HepG2 (cell line): ENCODE measurements at regions not wholly inside any gene's neighbourhood (a gene's known extent, or its start where the extent isn't known, plus 50 kb on each side); places are given as distances from the start of the nearest gene placed in this dataset.

Source experiments
- ATAC-seq: fragments of 200-7000 bp; cut with Tn5 transposase; 3 replicates; pipeline ENCODE4 v1.9.1; 2020; ENCODE audit warnings: mild to moderate bottlenecking, moderate library complexity
- BruUV-seq: library from RNA; stranded (reverse); fragments of 400-500 nt; replicated peaks from 2 replicates; lab custom pipeline; 2021; lab: Mats Ljungman, UMichigan
- CTCF ChIA-PET: fragments of 300-600 bp; formaldehyde crosslinking; extraction: SDS; loops from one replicate; lab custom pipeline; 2021; ENCODE audit warnings: low total read pairs, inconsistent platforms, low intra/inter-chr PET ratio; lab: Yijun Ruan, JAX
- POLR2A ChIA-PET: fragments of 350-600 bp; sonication (Branson Sonifier 250); formaldehyde crosslinking; loops from one replicate; lab custom pipeline; 2020; ENCODE audit warnings: antibody characterized with exemption, inconsistent platforms; lab: Yijun Ruan, JAX
- DNase-seq: peaks from one replicate; pipeline ENCODE4 v3.0.0-alpha.2; 2015; ENCODE audit warnings: low spot score
- FAIRE-seq: peaks from 3 replicates; lab custom pipeline; 2011; peaks lifted over from hg19 to GRCh38; lab: Jason Lieb, UNC
- H2AFZ ChIP-seq: one replicate; pipeline ENCODE4 v1.6.1; 2011; ENCODE audit warnings: low read length, inconsistent platforms
- H3K27ac ChIP-seq: fragments of 300-600 bp; 3 replicates; pipeline ENCODE4 v1.8.0; 2011; ENCODE audit warnings: mixed run types, mild to moderate bottlenecking, mixed read lengths, low read length, inconsistent platforms; ENCODE audit not compliant: insufficient read depth; ENCODE audit errors: extremely low read length
- H3K27me3 ChIP-seq, 2 experiments: fragments of 200-600 bp in 1 of 2; 2 replicates in 1 of 2; 3 replicates in 1 of 2; pipeline versions ENCODE4 v1.6.0 to v1.8.0; 2011; ENCODE audit warnings: low read length in 2 of 2, mild to moderate bottlenecking in 2 of 2, moderate library complexity in 2 of 2, inconsistent platforms in 1 of 2; ENCODE audit not compliant: insufficient read depth in 2 of 2, control insufficient read depth in 1 of 2
- H3K36me3 ChIP-seq, 2 experiments: fragments of 200-600 bp in 1 of 2; replicated peaks in 1 of 2; 2 replicates in 1 of 2; 3 replicates in 1 of 2; pipeline versions ENCODE4 v1.5.1 to v1.8.0; 2011; ENCODE audit warnings: low read length in 2 of 2, inconsistent platforms in 1 of 2; ENCODE audit not compliant: insufficient read depth in 2 of 2, control insufficient read depth in 1 of 2
- H3K4me1 ChIP-seq: 2 replicates; pipeline ENCODE4 v1.5.1; 2012; ENCODE audit warnings: low read length, inconsistent platforms; ENCODE audit not compliant: insufficient read depth
- H3K4me2 ChIP-seq: 2 replicates; pipeline ENCODE4 v1.6.0; 2011; ENCODE audit warnings: low read depth, low read length, inconsistent platforms
- H3K4me3 ChIP-seq, 3 experiments: fragments of 200-600 bp in 1 of 3; sonication (generic), shearing (Covaris generic) in 1 of 3; replicated peaks in 1 of 3; 2 replicates each; pipeline ENCODE4 v1.5.1; 2011 to 2016; ENCODE audit warnings: low read length in 3 of 3, inconsistent platforms in 2 of 3, low read depth in 2 of 3, mild to moderate bottlenecking in 2 of 3, control low read depth in 1 of 3, mixed read lengths in 1 of 3; ENCODE audit not compliant: insufficient read depth in 1 of 3
- H3K79me2 ChIP-seq: one replicate; pipeline ENCODE4 v1.6.1; 2011; ENCODE audit warnings: low read length, inconsistent platforms; ENCODE audit not compliant: insufficient read depth
- H3K9ac ChIP-seq: 2 replicates; pipeline ENCODE4 v1.6.0; 2011; ENCODE audit warnings: mild to moderate bottlenecking, low read depth, low read length, inconsistent platforms; ENCODE audit not compliant: insufficient read depth
- H3K9me3 ChIP-seq: 2 replicates; pipeline ENCODE4 v1.5.1; 2012; ENCODE audit warnings: mild to moderate bottlenecking, low read length
- H4K20me1 ChIP-seq: 2 replicates; pipeline ENCODE4 v1.6.0; 2011; ENCODE audit warnings: inconsistent platforms, mild to moderate bottlenecking, low read length, moderate library complexity; ENCODE audit not compliant: insufficient read depth
- CEBPZ ChIP-seq: IDR thresholded peaks from 2 replicates; pipeline ENCODE4 v1.6.1; 2012; ENCODE audit warnings: low read length, improper control_type of control experiment
- CREM ChIP-seq, 2 experiments: sonication (generic) in 1 of 2; formaldehyde crosslinking in 1 of 2; IDR thresholded peaks; 2 replicates each; pipeline versions ENCODE4 v1.4.0 to v1.6.1; 2016 to 2020; ENCODE audit warnings: antibody characterized with exemption in 1 of 2, mild to moderate bottlenecking in 1 of 2, missing genetic modification reagents in 1 of 2
- FOXK2 ChIP-seq: fragments of 450-650 bp; IDR thresholded peaks from 2 replicates; pipeline ENCODE4 v1.6.1; 2016
- KAT8 ChIP-seq: IDR thresholded peaks from 2 replicates; pipeline ENCODE4 v1.6.1; 2016; ENCODE audit warnings: missing genetic modification reagents, missing compliant biosample characterization
- POLR2AphosphoS2 ChIP-seq: IDR thresholded peaks from 2 replicates; pipeline ENCODE4 v1.6.1; 2011; ENCODE audit warnings: low read depth, low read length, improper control_type of control experiment
- SIN3A ChIP-seq: IDR thresholded peaks from 2 replicates; pipeline ENCODE4 v1.6.1; 2011; ENCODE audit warnings: low read depth, mild to moderate bottlenecking, control low read depth, low read length, borderline replicate concordance
- SIX1 ChIP-seq: sonication (generic); formaldehyde crosslinking; IDR thresholded peaks from 2 replicates; pipeline ENCODE4 v1.4.0; 2020; ENCODE audit warnings: missing genetic modification reagents, borderline replicate concordance
- TBP ChIP-seq: sonication (generic); formaldehyde crosslinking; IDR thresholded peaks from 2 replicates; pipeline ENCODE4 v1.5.0; 2020; ENCODE audit warnings: missing genetic modification reagents
- TCF12 ChIP-seq, 2 experiments: fragments of 450-650 bp in 1 of 2; sonication (generic) in 1 of 2; formaldehyde crosslinking in 1 of 2; IDR thresholded peaks; 2 replicates each; pipeline versions ENCODE4 v1.6.1 to v1.8.0; 2017 to 2022; ENCODE audit warnings: antibody characterized with exemption in 1 of 2, mild to moderate bottlenecking in 1 of 2, missing genetic modification reagents in 1 of 2, moderate library complexity in 1 of 2
- ZBTB3 ChIP-seq: sonication (generic); formaldehyde crosslinking; IDR thresholded peaks from 2 replicates; pipeline ENCODE4 v1.4.0; 2020; ENCODE audit warnings: low read depth, mild to moderate bottlenecking, moderate library complexity, missing genetic modification reagents, borderline replicate concordance
- ZNF205 ChIP-seq: IDR thresholded peaks from 2 replicates; pipeline ENCODE4 v1.6.1; 2018; ENCODE audit warnings: missing biosample characterization, missing genetic modification reagents
- ZNF296 ChIP-seq: sonication (generic); formaldehyde crosslinking; conservative IDR thresholded peaks from 2 replicates; pipeline ENCODE4 v1.5.0; 2020; ENCODE audit warnings: mild to moderate bottlenecking, missing genetic modification reagents
- ZNF367 ChIP-seq: sonication (generic); formaldehyde crosslinking; IDR thresholded peaks from 2 replicates; pipeline ENCODE4 v1.4.0; 2020; ENCODE audit warnings: missing genetic modification reagents, borderline replicate concordance
- ZNF644 ChIP-seq: IDR thresholded peaks from 2 replicates; pipeline ENCODE4 v1.6.1; 2016; ENCODE audit warnings: low read depth
- ZNF761 ChIP-seq: sonication (generic); formaldehyde crosslinking; conservative IDR thresholded peaks from 2 replicates; pipeline ENCODE4 v1.4.0; 2020; ENCODE audit warnings: mild to moderate bottlenecking, missing genetic modification reagents
- ZNF816 ChIP-seq: sonication (generic); formaldehyde crosslinking; IDR thresholded peaks from 2 replicates; pipeline ENCODE4 v1.8.0; 2022; ENCODE audit warnings: missing genetic modification reagents, mild to moderate bottlenecking, borderline replicate concordance
- ZSCAN20 ChIP-seq: sonication (generic); formaldehyde crosslinking; IDR thresholded peaks from 2 replicates; pipeline ENCODE4 v1.4.0; 2020; ENCODE audit warnings: missing genetic modification reagents, mild to moderate bottlenecking, borderline replicate concordance
- WGBS: methylation state at CpG from one replicate; pipeline ENCODE4 v1.1.6; 2017; ENCODE audit warnings: low lambda C conversion rate; 5-methylcytosine and 5-hydroxymethylcytosine counted together
- in situ Hi-C: cut with HindIII; loops from 2 replicates; pipeline ENCODE4 v1.10.0; 2017; ENCODE audit warnings: low pct_unique_long_range_greater_than_20kb; ENCODE audit not compliant: extremely low pct_ligation_motif_present
- intact Hi-C: fragments of 100-400 bp; cut with micrococcal nuclease; formaldehyde crosslinking; loops from one replicate; pipeline ENCODE4 v1.10.0; 2022; ENCODE audit not compliant: unreplicated experiment
- TF ChIP-seq, protein P1 (sequence below): sonication (generic); formaldehyde crosslinking; IDR thresholded peaks from 2 replicates; pipeline ENCODE4 v1.4.0; 2020; ENCODE audit warnings: missing genetic modification reagents
- TF ChIP-seq, protein P2 (sequence below): sonication (generic); formaldehyde crosslinking; IDR thresholded peaks from 2 replicates; pipeline ENCODE4 v1.4.0; 2020; ENCODE audit warnings: missing genetic modification reagents

GRCh38 chr16:86186313-86186712, 287.4 kb downstream of the IRF8 start:
- Histone ChIP-seq H2AFZ (no peak overlapping the region), H3K9me3 (no peaks in the 10 kb centered on the region), H3K36me3 (no peaks in the 10 kb centered on the region), H3K4me1 (no peaks in the 10 kb centered on the region), H4K20me1 (no peaks in the 10 kb centered on the region), H3K27ac (no peak overlapping the region), H3K9ac (no peak overlapping the region), H3K27me3 (peaks cover 0 to 35% of the 10 kb centered on the region in 2 experiments; a peak in 4 of 5 replicates), H3K4me3 (no peak overlapping the region), H3K79me2 (no peaks in the 10 kb centered on the region), H3K4me2 (no peak overlapping the region)
- no peak for ATAC-seq
- TF ChIP-seq ZNF644 (CRISPR knock-in tag) = no peak
- TF ChIP-seq, protein P1, sequence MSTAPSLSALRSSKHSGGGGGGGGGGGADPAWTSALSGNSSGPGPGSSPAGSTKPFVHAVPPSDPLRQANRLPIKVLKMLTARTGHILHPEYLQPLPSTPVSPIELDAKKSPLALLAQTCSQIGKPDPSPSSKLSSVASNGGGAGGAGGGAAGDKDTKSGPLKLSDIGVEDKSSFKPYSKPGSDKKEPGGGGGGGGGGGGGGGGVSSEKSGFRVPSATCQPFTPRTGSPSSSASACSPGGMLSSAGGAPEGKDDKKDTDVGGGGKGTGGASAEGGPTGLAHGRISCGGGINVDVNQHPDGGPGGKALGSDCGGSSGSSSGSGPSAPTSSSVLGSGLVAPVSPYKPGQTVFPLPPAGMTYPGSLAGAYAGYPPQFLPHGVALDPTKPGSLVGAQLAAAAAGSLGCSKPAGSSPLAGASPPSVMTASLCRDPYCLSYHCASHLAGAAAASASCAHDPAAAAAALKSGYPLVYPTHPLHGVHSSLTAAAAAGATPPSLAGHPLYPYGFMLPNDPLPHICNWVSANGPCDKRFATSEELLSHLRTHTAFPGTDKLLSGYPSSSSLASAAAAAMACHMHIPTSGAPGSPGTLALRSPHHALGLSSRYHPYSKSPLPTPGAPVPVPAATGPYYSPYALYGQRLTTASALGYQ (CRISPR knock-in tag) = no peak
- TF ChIP-seq ZSCAN20 (CRISPR knock-in tag) = no peak
- no peak for TF ChIP-seq TBP
- no peak for TF ChIP-seq CEBPZ
- TF ChIP-seq POLR2AphosphoS2 = no peak
- TF ChIP-seq ZNF816 (CRISPR knock-in tag) = no peak
- no peak for TF ChIP-seq TCF12 (IDR thresholded peaks at IDR 0.05)
- TF ChIP-seq TCF12 (CRISPR knock-in tag; IDR thresholded peaks at IDR 0.05) = no peak
- no peak for TF ChIP-seq KAT8 (CRISPR knock-in tag)
- no peak for TF ChIP-seq FOXK2
- TF ChIP-seq SIX1 (CRISPR knock-in tag) = no peak
- no peak for TF ChIP-seq SIN3A
- no peak for TF ChIP-seq ZNF205 (CRISPR knock-in tag)
- no peak for TF ChIP-seq ZNF761 (CRISPR knock-in tag)
- no peak for TF ChIP-seq ZNF367 (CRISPR knock-in tag)
- TF ChIP-seq CREM (IDR thresholded peaks at IDR 0.05) = no peak
- no peak for TF ChIP-seq CREM (CRISPR knock-in tag; IDR thresholded peaks at IDR 0.05)
- TF ChIP-seq, protein P2, sequence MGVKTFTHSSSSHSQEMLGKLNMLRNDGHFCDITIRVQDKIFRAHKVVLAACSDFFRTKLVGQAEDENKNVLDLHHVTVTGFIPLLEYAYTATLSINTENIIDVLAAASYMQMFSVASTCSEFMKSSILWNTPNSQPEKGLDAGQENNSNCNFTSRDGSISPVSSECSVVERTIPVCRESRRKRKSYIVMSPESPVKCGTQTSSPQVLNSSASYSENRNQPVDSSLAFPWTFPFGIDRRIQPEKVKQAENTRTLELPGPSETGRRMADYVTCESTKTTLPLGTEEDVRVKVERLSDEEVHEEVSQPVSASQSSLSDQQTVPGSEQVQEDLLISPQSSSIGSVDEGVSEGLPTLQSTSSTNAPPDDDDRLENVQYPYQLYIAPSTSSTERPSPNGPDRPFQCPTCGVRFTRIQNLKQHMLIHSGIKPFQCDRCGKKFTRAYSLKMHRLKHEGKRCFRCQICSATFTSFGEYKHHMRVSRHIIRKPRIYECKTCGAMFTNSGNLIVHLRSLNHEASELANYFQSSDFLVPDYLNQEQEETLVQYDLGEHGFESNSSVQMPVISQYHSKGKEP (CRISPR knock-in tag) = no peak
- no peak for TF ChIP-seq ZBTB3 (CRISPR knock-in tag)
- no peak for TF ChIP-seq ZNF296 (CRISPR knock-in tag)
- no TSS peak for BruUV-seq
- FAIRE-seq = no peak
- no peak for DNase-seq
- ChIA-PET POLR2A (no interaction called here), CTCF (no interaction called here)
- intact Hi-C loops = no loop called here
- 53% methylated on average over 13 of the region's 13 CpGs for WGBS
- in situ Hi-C loops = no loop called here
